Stimulated activated CD8-positive, alpha-beta memory T cell treated with anti-CD3 and anti-CD28 coated beads, Interleukin-15, amount 100 ng/mL, for 1 hour (primary cell): ENCODE measurements at regions not wholly inside any gene's neighbourhood (a gene's known extent, or its start where the extent isn't known, plus 50 kb on each side); places are given as distances from the start of the nearest gene placed in this dataset.
"Not testable (repeated sequence)": the region's sequence is repeated elsewhere in the genome, so short reads cannot be mapped to it uniquely, and the experiment has no call there.

Experiments
- DNase-seq: peaks from one replicate; pipeline ENCODE4 v3.0.0-alpha.2; 2020; ENCODE audit warnings: low read depth

DNA sequence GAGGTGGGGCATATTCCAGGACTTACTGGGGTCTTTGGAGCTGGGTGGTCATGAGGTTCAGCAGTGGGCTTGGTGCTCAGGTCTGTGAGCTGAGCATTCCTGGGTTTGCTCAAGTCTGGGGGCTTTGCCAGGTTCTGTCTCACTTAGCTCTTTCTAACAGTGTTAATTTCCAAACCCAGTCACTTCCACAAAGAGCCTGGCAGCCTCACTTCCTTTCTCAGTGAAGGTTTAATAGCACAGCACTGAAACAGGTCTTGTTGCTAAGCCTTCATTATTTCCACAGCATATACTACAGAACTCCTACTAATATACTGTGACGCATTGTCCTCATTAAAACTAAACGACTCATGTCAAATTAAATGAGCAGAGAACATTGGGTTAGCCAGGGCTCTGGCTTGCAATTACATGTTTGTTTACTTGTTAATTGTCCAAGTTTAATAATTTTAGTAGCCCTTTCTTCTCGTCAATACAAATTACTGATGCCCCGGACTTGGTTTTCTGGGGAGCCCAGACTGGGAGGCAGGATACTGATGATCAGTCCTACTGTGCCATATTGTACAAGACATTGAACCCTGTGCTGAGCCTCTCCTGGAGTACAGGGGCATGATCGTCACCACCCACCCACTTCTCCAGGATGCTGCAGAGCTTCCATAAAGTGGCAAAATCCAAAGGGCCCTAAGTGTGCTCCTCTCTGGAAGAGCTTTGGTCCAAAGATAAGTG lies 170.7 kb downstream of the IER5 start:
- no peak for DNase-seq

DNA sequence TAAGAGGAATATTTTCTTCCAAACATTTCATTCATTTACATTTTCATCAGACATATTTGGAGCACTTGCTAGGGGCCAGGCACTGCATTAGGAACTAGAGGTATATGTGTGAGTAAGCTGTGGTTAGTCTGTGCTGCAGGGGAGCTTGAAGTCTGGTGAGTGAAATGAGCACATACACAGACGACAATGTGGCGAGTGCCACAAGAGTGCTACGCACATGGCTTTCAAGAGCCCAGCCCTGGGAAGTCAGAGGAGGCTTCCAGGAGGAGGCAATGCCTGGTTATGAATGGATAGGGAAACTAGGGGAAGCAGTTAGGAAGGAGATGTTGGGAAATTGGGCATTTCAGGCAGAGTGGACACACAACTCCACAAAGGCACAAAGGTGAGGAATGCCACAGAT lies 171.8 kb downstream of the IER5 start:
- DNase-seq = no peak

DNA sequence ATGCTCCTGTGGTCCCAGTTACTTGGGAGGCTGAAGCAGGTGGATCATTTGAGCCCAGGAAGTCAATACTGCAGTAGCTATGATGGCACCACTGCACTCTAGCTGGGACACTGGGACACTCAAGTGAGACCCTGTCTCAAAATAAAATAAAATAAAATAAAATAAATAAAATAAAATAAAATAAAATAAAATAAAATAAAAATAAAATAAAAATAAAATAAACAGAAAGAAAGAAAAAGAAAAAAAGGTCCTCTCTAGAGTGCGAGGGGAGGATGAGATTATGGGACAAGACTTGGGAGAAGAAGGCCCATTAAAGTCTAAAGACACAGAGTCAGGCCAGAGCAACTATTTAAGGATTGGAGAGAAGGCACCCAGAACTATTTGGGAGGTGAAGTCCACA lies 172.5 kb downstream of the IER5 start:
- DNase-seq = no peak

DNA sequence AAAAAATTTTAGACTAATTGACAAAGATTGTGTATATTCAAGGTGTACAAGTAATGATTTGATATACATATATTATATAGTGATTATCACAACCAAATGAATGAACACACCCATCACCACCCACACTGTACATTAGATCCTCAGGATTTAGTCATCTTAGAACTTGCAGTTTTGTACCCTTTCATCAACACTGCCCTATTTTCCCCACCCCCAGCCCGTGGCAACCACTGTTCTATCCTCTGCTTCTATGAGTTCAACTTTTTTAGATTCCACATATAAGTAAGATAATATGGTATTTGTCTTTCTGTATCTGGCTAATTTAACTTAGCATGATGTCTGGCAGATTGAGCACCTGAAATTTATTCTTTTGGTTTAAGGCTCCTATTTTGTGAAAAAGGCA lies 173.6 kb downstream of the IER5 start:
- no peak for DNase-seq

DNA sequence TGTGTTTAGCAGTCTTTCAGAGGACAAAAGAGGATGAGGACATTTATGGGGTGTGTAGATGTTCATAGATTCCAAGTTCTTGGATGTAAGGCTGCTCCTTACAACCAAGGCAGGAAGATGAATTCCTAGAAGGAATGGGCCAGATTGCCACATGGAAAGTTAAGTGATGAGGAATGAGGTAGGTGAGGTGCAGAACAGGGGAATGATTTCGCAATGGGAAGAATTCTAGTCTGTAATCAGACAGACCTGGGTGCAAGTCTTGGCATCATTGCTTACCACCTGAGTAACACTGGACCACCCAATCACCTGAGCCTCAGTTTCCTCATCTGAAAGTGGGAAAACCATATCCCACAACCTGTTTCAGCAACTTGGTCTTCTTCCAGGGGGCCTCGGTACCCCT lies 174.9 kb downstream of the IER5 start:
- no peak for DNase-seq

DNA sequence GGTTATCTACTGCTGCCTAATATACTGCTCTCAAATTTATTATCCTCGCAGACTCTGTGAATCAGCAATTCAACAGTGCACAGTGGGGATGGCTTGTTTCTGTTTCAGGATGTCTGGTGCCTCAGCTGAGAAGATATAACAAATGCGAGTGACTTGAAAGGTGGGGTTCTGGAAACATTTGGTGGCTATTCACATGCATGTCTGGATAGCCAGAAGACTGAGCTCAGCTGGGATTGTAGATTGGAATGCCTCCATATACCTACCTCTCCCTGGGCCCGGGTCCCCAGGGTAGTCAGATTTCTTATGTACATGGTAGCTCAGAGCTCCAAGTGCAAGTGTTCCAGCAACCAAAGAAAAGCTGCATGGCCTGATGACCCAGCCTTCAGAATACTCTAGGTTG lies 176.3 kb downstream of the IER5 start:
- DNase-seq = no peak

DNA sequence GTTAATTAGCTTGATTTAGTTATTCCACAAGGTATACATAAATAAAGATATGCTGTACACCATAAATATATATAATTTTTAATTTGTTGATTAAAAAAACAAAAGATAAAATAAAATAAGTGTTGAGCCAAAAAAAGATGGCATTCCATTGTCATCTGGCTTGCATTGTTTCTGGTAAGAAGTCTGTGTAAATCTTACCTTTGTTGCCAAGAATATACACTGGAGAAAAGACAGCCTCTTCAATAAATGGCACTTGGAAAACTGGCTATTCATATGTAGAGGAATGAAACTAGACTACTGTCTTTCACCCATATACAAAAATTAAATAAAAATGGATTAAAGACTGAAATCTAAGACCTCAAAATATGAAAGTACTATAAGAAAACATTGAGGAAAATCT lies 196.5 kb downstream of the IER5 start:
- no peak for DNase-seq

DNA sequence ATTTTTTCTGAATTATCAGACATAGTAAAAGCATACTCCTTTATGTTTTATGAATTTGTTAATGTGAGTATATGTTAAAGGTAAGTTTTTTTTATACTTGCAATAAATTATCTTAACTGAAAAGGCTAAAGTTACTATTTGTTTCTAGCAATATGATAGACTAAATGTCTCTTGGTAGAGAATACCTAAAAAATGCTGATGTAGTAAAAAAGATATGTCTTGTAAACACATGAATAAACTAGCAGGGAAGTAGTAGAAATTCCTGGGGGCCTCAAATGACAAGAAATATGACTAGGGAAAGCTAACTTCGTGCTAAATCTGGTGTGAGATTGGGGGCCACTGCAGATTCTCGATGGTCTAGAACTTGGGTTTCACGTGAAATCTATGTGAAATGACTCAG lies 188.1 kb upstream of the CACNA1E start:
- DNase-seq = no peak

DNA sequence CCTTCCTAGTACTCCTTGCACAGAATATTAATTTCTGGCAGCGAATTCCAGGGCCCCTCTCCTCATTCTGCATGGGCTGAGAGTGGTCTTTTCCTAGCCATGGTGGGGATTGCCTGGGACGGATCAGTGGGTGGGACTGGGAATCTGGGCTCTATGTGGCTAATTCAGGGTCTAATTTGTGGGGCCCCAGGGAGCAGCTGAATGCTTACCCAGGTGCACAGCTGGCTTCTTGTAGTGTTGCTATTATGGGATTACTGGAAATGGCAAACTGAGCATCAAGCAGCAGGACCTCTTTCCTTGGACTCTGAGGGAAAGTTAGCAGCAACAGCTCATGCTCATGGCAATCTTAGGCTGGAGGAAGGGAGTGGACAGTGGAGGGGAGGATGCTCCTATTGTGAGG lies 187.1 kb upstream of the CACNA1E start:
- no peak for DNase-seq

DNA sequence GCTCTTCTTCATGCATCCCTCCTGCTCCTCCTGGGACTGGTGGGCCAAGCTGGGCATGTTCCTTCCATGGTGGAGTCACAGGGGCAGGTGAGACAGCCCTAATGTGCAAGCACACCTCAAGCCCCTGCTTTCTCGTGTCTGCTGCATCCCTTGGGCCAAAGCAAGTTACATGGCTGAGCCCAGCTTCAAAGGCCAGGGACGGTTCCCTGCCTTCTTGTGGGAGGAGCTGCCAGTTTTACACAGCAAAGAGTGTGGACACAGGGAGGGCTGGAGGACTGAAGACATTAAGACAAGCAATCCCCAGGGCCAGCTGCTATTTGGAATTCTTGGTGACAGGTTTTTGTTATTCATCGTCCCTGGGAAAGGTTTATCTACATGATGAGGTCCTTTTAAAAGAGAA lies 175.2 kb upstream of the CACNA1E start:
- DNase-seq = no peak

DNA sequence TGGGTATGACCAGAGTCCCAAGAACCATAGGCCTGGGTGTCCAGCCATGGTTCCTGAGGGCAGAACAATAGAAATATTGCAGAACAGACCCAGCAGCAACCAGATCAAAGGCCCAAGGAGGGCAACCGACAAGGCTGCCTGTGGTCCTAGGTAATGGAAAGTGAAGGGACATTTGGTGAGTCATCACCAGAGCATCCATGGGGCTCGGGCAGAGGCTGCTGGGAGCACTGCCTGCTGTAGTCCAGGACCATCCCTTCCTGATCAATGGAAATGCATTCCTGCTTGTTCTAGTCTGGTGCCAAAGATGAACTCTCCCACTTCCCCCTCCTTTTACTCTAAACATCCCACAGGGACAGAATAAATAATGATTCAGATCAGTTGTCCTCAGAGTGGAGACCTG lies 172.8 kb upstream of the CACNA1E start:
- no peak for DNase-seq

DNA sequence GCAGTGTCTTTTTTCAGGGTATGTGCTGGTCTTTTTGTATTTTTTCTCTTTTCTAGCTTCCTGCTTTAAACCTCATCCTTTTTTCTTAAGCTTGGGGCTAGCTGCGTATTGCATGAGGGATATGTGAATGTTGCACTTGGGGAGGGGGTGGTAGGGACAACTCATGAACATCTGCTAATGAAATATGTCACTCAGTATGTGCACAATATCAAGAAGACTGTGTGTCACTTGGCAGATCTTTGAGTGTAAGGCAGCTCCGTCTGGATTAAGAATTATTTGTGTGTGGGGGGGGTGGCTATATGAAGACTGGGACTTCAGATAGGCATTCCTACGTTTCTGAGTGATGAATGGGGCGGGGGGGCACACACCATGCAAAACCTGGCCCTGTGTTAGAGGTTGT lies 170.4 kb upstream of the CACNA1E start:
- DNase-seq = no peak

DNA sequence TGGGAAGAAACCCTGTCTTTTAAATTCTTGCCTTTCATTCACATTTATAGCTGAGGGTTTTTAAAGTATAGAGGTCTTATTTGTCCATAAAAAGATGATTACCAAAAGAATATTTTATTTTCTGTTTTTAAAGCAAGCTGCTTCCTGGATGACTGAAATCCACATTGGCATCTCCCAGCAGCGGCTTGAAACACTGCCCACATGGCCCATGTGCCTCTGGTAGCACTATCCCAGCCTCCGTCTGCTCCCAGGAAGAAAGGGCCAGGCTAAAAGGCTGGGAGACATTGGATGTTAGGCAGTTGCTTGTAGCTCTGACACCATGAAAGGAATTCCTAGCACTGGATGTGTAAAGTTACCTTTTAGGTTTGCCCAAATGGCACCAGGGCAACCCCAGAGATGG lies 169.9 kb upstream of the CACNA1E start:
- no peak for DNase-seq

DNA sequence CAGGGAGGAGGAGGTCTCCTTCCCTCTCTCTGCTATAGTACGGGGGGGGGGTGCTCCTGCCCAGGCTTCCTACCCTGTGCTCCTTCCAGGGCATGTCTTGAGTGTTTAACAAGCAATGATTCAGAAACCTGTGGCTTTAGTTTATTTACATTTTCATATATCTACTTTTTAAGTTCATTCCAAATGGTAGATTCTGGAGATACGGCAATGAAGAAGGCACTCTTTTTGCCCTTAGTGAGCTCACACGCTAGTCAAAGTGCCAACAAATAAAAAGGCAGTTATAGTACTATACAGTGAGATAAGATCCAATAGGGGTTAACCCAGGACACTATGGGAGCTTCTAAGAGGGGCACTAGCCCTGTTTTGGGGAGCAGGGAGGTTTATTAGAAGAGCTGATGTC lies 169.3 kb upstream of the CACNA1E start:
- no peak for DNase-seq

DNA sequence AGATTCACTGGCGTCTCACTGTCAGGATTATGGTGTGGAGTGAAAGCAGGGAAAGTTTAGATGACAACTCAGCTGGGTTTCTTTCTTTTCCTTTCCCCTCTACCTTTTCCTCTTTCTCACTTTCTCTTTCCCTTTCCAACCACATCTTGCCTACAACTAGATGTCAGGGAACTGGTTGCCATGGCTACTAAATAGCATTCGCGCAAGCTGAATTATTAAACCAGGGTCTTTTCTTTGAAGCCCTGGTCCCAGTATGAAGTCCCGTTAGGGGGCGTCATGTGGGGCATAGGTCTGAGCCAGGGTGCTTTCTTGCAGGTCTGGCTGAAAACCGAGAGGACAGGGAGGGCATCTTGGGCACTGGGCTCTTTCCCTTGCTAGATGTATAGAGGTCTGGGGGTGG lies 168.4 kb upstream of the CACNA1E start:
- no peak for DNase-seq

DNA sequence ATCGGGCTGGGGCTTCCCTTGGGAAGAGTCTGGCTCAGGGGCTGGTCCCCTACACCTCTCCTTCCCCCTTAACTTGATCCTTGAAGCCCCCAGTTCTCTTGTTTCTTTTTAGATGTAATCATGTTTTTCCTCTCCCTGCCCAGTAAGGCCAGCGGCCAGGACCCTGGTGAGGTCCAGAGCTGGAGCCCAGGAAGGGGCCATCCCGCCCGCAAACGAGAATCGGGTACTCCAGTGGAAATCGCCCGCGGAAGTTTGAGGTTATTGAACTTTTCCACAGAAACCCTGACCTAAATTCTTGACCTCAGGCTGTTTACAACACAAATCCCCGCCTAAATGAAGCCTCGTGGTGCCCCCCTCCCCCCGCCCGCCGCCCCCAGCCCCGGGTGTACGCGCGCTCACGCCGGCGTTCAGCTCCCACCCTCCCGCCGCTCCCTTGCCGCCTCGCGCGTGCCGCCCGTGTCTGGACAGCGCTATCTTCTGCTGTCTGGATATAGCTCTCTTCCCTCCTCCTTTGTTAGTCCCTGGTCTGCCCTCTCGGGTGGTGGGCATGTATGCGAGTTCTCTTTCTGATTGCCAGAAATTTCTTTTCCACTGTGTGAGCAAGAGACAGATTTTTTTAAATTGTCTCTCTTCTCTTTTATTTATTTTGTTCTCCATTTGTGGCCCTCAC lies 165.9 kb upstream of the CACNA1E start:
- DNase-seq = no peak

DNA sequence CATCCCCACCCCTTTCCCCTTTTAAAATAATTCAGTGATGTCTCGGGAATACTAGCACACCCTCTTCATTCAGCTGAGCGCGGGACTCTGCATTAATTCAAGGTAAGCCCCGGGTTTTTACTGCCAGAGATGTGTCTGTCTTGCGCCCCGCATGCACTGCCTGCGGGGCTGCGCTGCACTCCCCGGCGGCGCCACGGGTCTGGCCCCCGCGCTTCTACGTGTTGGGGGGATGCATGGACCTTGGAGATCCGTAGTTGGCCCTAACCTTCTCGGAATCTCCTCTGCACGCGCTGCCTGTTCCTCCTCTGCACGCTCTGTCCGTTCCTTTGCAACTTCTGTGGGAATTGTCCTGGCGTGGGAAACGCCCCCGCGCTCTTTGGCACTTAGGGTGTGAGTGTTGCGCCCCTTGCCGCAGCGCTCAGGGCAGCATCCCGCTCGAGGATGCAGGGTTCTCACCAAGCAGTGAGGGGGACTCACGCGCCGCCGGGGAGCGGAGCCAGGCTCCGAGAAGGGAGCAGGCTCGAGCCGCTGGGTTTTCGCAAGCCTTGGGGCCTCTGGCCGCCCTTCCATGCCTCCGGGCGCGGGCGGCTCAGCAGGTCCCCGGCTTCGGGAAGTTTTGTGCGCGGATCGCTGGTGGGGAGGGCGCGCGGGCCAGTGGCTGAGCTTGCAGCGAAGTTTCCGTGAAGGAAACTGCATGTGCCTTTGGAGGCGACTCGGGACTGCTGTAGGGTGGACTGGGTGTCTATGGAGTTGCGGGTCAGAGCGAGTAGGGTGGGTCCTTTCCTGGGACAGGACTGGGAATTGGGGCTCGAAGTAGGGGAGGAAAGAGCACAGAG lies 165.1 kb upstream of the CACNA1E start:
- DNase-seq = no peak

DNA sequence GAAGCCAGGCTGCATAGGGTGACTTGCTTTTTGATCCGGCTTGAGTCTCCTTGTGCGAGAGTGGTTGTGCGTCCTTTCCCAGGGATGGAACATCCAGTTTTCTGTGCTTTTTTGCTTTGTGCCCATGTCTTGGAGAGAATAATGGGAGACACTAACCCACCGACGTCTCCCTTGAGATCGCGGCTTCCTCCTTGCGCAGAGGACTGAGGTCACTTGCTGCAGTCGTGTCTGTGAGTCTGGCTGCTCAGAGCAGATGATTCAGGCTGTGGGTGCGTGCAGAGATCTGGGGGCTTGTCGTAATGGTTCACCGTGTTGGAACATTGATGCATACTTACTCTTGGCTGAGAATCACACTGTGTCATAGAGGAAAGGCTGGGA lies 164.5 kb upstream of the CACNA1E start:
- DNase-seq = no peak

DNA sequence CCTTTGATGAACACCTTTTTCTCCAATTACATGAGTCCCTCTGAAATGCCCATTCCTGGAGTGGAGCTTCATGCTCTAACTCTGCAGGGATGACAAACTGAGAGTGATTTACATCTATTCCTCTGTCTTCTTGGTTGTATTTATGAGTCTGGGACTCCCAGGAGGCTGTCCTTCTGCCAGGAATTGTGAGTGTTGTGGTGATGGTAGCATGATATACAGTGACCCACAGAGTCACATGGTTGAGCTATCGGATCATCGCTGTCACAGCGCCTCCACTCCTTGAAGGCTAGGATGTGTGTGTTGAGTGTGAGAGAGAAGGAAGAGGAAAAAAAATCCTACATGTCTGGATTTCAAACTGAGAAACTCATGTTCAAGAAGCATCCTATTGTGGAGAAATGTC lies 163.4 kb upstream of the CACNA1E start:
- DNase-seq = no peak

DNA sequence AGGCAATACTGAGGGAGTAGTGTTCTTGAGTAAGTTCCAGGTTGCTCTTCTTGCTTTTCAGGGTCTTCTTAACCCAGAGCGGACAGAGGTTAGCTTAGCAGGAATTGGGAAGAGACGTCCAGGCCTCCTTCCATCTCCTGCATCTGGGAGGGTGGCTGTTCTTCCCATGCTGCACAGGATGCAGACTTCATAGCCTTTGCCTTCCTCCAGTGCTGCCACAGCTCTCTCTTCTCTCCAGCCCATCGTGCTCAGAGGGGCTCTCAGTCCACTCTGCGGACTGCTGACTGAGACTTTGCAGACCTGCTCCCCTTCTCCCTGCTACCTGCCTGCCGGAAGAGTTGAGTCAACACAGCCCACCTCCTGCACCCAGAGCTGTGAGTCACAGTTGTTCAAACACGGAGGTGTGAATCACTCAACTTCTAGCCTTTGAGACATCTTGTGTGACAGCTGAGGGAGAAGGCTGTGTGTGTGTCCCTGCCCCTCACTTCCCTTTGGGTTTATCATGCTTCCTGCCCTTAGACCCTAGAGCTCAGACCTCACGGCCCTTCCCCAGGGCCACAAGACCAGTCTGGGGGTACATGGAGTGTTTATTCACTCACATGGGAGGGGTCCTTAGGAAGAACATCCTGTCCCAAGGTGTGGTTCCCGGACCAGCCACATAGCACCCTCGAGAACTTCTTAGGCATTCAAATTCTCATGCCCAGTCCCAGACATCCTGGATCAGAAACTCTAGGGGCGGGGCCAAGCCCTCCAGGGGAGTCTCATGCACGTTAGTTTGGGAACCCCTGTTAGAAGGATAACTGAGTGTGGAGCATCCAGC lies 158.3 kb upstream of the CACNA1E start:
- DNase-seq = peak; percentile 16

DNA sequence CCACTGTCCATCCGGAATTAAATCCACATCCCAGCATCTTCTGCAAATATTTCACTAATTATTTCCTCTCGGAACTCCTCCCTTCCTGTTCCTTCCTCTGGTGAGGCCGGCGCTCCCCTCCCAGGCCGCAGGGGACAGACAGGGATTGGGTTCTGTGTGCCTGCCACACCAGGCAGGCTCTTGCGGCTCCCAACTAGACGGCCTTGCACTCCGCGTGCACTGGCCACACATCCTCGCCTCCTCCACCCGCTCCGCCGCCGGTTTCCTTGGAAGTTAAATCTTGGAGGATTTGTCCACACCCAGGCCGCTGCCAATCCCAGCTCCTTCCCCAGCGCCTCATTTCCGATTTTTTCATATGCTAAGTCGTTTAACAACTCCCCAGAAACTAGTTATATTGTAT lies 157.6 kb upstream of the CACNA1E start:
- DNase-seq = not testable (repeated sequence)

DNA sequence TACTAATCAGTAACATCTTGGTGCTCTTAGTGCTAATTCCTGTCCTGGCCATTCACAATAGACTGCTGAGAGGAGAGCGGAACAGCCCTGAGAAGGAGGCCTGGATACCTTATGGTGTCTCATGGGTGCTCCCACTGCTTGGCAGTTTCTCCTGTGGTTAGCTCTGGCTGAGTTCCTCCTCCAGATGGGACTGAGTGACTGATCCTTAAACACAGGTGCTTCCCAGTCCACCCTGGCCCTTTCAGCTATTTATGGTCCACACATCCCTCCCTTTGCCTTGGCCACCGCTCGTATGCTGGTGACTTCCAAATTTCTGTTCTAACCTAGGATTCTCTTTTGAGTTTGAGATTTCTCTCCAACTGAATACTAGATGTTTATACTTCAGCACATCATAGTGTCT lies 157.0 kb upstream of the CACNA1E start:
- DNase-seq = no peak
